Endothelial cell of umbilical vein (primary cell): ENCODE measurements at regions not wholly inside any gene's neighbourhood (a gene's known extent, or its start where the extent isn't known, plus 50 kb on each side); places are given as distances from the start of the nearest gene placed in this dataset.

Source experiments
- BruUV-seq: library from RNA; stranded (reverse); fragments of 400-500 nt; replicated peaks from 2 replicates; lab custom pipeline; 2021; lab: Mats Ljungman, UMichigan
- CTCF ChIA-PET: fragments of 300-600, 350-600 bp; sonication (Branson Sonifier 250); formaldehyde crosslinking; loops from one replicate; lab custom pipeline; 2021; ENCODE audit warnings: antibody characterized with exemption, inconsistent platforms; lab: Charles Lee
- POLR2A ChIA-PET: fragments of 300-600, 350-600 bp; sonication (Branson Sonifier 250); formaldehyde crosslinking; loops from one replicate; lab custom pipeline; 2021; ENCODE audit warnings: antibody characterized with exemption, inconsistent platforms; lab: Charles Lee
- DNase-seq: peaks from one replicate; pipeline ENCODE4 v3.0.0-alpha.2; 2011; ENCODE audit warnings: low read depth, low spot score
- FAIRE-seq: peaks from 2 replicates; lab custom pipeline; 2011; peaks lifted over from hg19 to GRCh38; lab: Jason Lieb, UNC
- H2AFZ ChIP-seq: 2 replicates; pipeline ENCODE4 v1.6.0; 2012; ENCODE audit warnings: low read depth, low read length, control low read depth, inconsistent platforms
- H3K27ac ChIP-seq: 2 replicates; pipeline ENCODE4 v1.5.1; 2011; ENCODE audit warnings: low read depth, mild to moderate bottlenecking, control low read depth, low read length, moderate library complexity; ENCODE audit not compliant: insufficient read depth
- H3K27me3 ChIP-seq, 2 experiments: 2 replicates each; pipeline versions ENCODE4 v1.6.0 to v1.6.1; 2011; ENCODE audit warnings: low read length in 2 of 2, mixed read lengths in 1 of 2; ENCODE audit not compliant: control insufficient read depth in 2 of 2, insufficient read depth in 2 of 2
- H3K36me3 ChIP-seq, 2 experiments: 2 replicates in 1 of 2; 3 replicates in 1 of 2; pipeline ENCODE4 v1.5.1; 2011; ENCODE audit warnings: low read length in 2 of 2, mild to moderate bottlenecking in 1 of 2, moderate library complexity in 1 of 2; ENCODE audit not compliant: control insufficient read depth in 2 of 2, insufficient read depth in 2 of 2; ENCODE audit errors: extremely low read depth in 1 of 2
- H3K4me1 ChIP-seq: 3 replicates; pipeline ENCODE4 v1.5.1; 2011; ENCODE audit warnings: mild to moderate bottlenecking, low read length; ENCODE audit not compliant: control insufficient read depth, insufficient read depth; ENCODE audit errors: extremely low read depth
- H3K4me2 ChIP-seq: 2 replicates; pipeline ENCODE4 v1.6.1; 2011; ENCODE audit warnings: low read length, control low read depth, mixed read lengths; ENCODE audit not compliant: insufficient read depth
- H3K4me3 ChIP-seq, 3 experiments: fragments of 200-600 bp in 1 of 3; sonication (generic), shearing (Covaris generic) in 1 of 3; replicated peaks in 1 of 3; 2 replicates each; pipeline ENCODE4 v1.5.1; 2011 to 2016; ENCODE audit warnings: control low read depth in 3 of 3, low read length in 3 of 3, mild to moderate bottlenecking in 2 of 3, inconsistent platforms in 1 of 3, low read depth in 1 of 3, moderate library complexity in 1 of 3; ENCODE audit not compliant: insufficient read depth in 1 of 3
- H3K79me2 ChIP-seq: 2 replicates; pipeline ENCODE4 v1.6.0; 2012; ENCODE audit warnings: low read length, inconsistent platforms; ENCODE audit not compliant: control insufficient read depth, insufficient read depth
- H3K9ac ChIP-seq: replicated peaks from 2 replicates; pipeline ENCODE3; 2011; ENCODE audit warnings: low read length, control low read depth; ENCODE audit not compliant: insufficient read depth; ENCODE audit errors: extremely low read depth
- H3K9me1 ChIP-seq: replicated peaks from 3 replicates; pipeline ENCODE4 v1.6.0; 2011; ENCODE audit warnings: mild to moderate bottlenecking, low read length; ENCODE audit not compliant: control insufficient read depth, insufficient read depth; ENCODE audit errors: extremely low read depth
- H3K9me3 ChIP-seq: replicated peaks from 2 replicates; pipeline ENCODE4 v1.5.1; 2012; ENCODE audit warnings: low read length, inconsistent platforms; ENCODE audit not compliant: control insufficient read depth, insufficient read depth
- H4K20me1 ChIP-seq: replicated peaks from 2 replicates; pipeline ENCODE3; 2011; ENCODE audit warnings: mild to moderate bottlenecking, low read length; ENCODE audit not compliant: control insufficient read depth, insufficient read depth; ENCODE audit errors: extremely low read depth
- CTCF ChIP-seq, 2 donors: IDR thresholded peaks; 1 replicate in 1 of 2; 2 replicates in 1 of 2; pipeline ENCODE4 v1.5.1; 2011; ENCODE audit warnings: low read length in 2 of 2, mild to moderate bottlenecking in 2 of 2, moderate library complexity in 2 of 2, control low read depth in 1 of 2, inconsistent platforms in 1 of 2, low read depth in 1 of 2; ENCODE audit not compliant: insufficient read depth in 1 of 2; ENCODE audit errors: extremely low read depth in 1 of 2
- EZH2 ChIP-seq: IDR thresholded peaks from 2 replicates; pipeline ENCODE4 v1.6.1; 2012; ENCODE audit warnings: borderline replicate concordance, low read depth, mild to moderate bottlenecking, moderate library complexity, low read length, inconsistent platforms; ENCODE audit not compliant: severe bottlenecking
- FOS ChIP-seq: IDR thresholded peaks from 2 replicates; pipeline ENCODE4 v1.6.1; 2011; ENCODE audit warnings: mild to moderate bottlenecking, low read length, moderate library complexity, borderline replicate concordance; ENCODE audit not compliant: insufficient read depth
- GATA2 ChIP-seq: IDR thresholded peaks from 2 replicates; pipeline ENCODE4 v1.7.0; 2011; ENCODE audit warnings: low read depth, mild to moderate bottlenecking, moderate library complexity, mixed read lengths, low read length; ENCODE audit not compliant: insufficient read length, insufficient read depth
- JUN ChIP-seq: IDR thresholded peaks from 2 replicates; pipeline ENCODE4 v1.6.1; 2011; ENCODE audit warnings: borderline replicate concordance, low read depth; ENCODE audit not compliant: insufficient read length, insufficient read depth
- MAX ChIP-seq: IDR thresholded peaks from 2 replicates; pipeline ENCODE4 v1.6.1; 2011; ENCODE audit not compliant: insufficient read depth, insufficient read length
- MYC ChIP-seq: IDR thresholded peaks from one replicate; pipeline ENCODE4 v1.6.1; 2011; ENCODE audit warnings: mild to moderate bottlenecking, low read depth, low read length
- POLR2A ChIP-seq: IDR thresholded peaks from 2 replicates; pipeline ENCODE4 v1.6.1; 2012; ENCODE audit warnings: low read depth, mild to moderate bottlenecking, control low read depth, low read length
- POLR2AphosphoS5 ChIP-seq: IDR thresholded peaks from 2 replicates; pipeline ENCODE4 v1.6.1; 2012; ENCODE audit warnings: low read depth, mild to moderate bottlenecking, control low read depth, low read length, moderate library complexity; ENCODE audit not compliant: insufficient read depth
- dilution Hi-C: fragments of 300-500 bp; cut with MboI; formaldehyde crosslinking; loops from one replicate; pipeline ENCODE4 v1.15.0; 2019; ENCODE audit warnings: low sequenced_read_pairs; ENCODE audit not compliant: extremely low pct_ligation_motif_present
- intact Hi-C: fragments of 100-400 bp; cut with micrococcal nuclease; formaldehyde crosslinking; loops from one replicate; pipeline ENCODE4 v1.10.0; 2022

DNA sequence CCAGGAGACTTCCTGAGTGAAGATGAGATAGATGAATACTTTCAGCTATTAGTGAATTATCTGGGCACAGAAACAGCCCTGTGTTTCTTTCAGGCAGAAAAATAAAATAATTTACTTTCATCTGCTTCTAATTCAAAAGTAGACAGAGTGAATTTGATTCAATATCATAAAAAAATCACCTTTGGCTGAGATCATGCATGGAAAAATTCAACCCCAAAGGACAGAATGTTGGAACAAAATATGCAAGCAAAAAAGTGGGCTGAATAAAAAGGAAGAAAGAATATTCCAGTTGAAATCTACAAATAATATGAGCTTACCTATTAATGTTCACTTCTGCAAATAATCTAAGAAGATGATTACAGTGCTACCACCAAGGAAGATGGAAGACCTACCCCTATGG is 546.9 kb downstream of the TFAP2B start:
- TF ChIP-seq POLR2AphosphoS5 (no peak), CTCF (IDR thresholded peaks at IDR 0.05; ENCODE audit: extremely low read depth in 1 of 2, insufficient read depth in 1 of 2, low read depth in 1 of 2, low read length in 2 of 2) (no peak), POLR2A (no peak), MAX (no peak), GATA2 (no peak), FOS (no peak), MYC (no peak), EZH2 (no peak), JUN (no peak)
- FAIRE-seq, result no peak
- no peak for DNase-seq
- CTCF ChIA-PET, result no interaction called here
- Histone ChIP-seq H3K4me3 (no peak overlapping the region), H3K27me3 (no peaks in the 10 kb centered on the region), H4K20me1 (no peaks in the 10 kb centered on the region), H3K4me2 (no peak overlapping the region), H3K9ac (no peak overlapping the region), H3K79me2 (no peaks in the 10 kb centered on the region), H3K9me1 (no peaks in the 10 kb centered on the region), H3K9me3 (peaks cover 2% of the 10 kb centered on the region), H3K4me1 (no peaks in the 10 kb centered on the region), H2AFZ (no peak overlapping the region), H3K36me3 (no peaks in the 10 kb centered on the region), H3K27ac (no peak overlapping the region)
- POLR2A ChIA-PET, result no interaction called here
- no TSS peak for BruUV-seq
- dilution Hi-C loops (no loop called here), intact Hi-C loops (no loop called here)
